CD4-positive, alpha-beta T cell (primary cell): ENCODE measurements at regions not wholly inside any gene's neighbourhood (a gene's known extent, or its start where the extent isn't known, plus 50 kb on each side); places are given as distances from the start of the nearest gene placed in this dataset.

Experiments
- ATAC-seq: fragments of 200-7000 bp; cut with Tn5 transposase; one replicate; pipeline ENCODE4 v1.10.0; 2022; ENCODE audit warnings: mild to moderate bottlenecking; ENCODE audit not compliant: poor library complexity
- CTCF ChIA-PET: fragments of 350-600 bp; sonication (Branson Sonifier 250); formaldehyde crosslinking; loops from one replicate; lab custom pipeline; 2021; ENCODE audit warnings: antibody characterized with exemption, inconsistent platforms; lab: Charles Lee
- POLR2A ChIA-PET: fragments of 350-600 bp; sonication (Branson Sonifier 250); formaldehyde crosslinking; loops from one replicate; lab custom pipeline; 2021; ENCODE audit warnings: antibody characterized with exemption, inconsistent platforms; lab: Charles Lee
- DNase-seq, 14 experiments: peaks; one replicate each; pipeline ENCODE4 v3.0.0-alpha.2; 2013 to 2020; ENCODE audit warnings: mixed read lengths in 2 of 14
- H3K27ac ChIP-seq, 2 donors: one replicate each; pipeline versions ENCODE4 v1.5.1 to v1.7.0; 2013; ENCODE audit warnings: low read length in 2 of 2, low read depth in 1 of 2, mild to moderate bottlenecking in 1 of 2
- H3K27me3 ChIP-seq, 2 experiments: 1 replicate in 1 of 2; 2 replicates in 1 of 2; pipeline versions ENCODE4 v1.6.1 to v1.7.0; 2013; ENCODE audit warnings: low read length in 2 of 2, control low read depth in 1 of 2, mild to moderate bottlenecking in 1 of 2, moderate library complexity in 1 of 2; ENCODE audit not compliant: insufficient read depth in 2 of 2, control insufficient read depth in 1 of 2
- H3K36me3 ChIP-seq: one replicate; pipeline ENCODE4 v1.6.1; 2013; ENCODE audit warnings: low read length, control low read depth; ENCODE audit not compliant: insufficient read depth
- H3K4me1 ChIP-seq: one replicate; pipeline ENCODE4 v1.6.1; 2013; ENCODE audit warnings: low read length, control low read depth; ENCODE audit not compliant: insufficient read depth
- H3K4me3 ChIP-seq: one replicate; pipeline ENCODE4 v1.5.1; 2013; ENCODE audit warnings: mild to moderate bottlenecking, low read length, moderate library complexity
- H3K9me3 ChIP-seq, 2 experiments: 1 replicate in 1 of 2; 2 replicates in 1 of 2; pipeline versions ENCODE4 v1.6.1 to v1.7.0; 2013; ENCODE audit warnings: low read length in 2 of 2, mild to moderate bottlenecking in 2 of 2, control low read depth in 1 of 2, moderate library complexity in 1 of 2; ENCODE audit not compliant: control insufficient read depth in 1 of 2, insufficient read depth in 1 of 2
- H3K27ac Mint-ChIP-seq: one replicate; pipeline ENCODE4 v1.8.0; 2020; ENCODE audit warnings: mixed read lengths
- H3K27me3 Mint-ChIP-seq: one replicate; pipeline ENCODE4 v1.8.0; 2021; ENCODE audit warnings: mixed read lengths
- H3K36me3 Mint-ChIP-seq: one replicate; pipeline ENCODE4 v1.8.0; 2021; ENCODE audit warnings: low read depth, mixed read lengths
- H3K4me1 Mint-ChIP-seq: one replicate; pipeline ENCODE4 v1.8.0; 2021; ENCODE audit warnings: low read depth, mixed read lengths
- H3K4me3 Mint-ChIP-seq: one replicate; pipeline ENCODE4 v1.8.0; 2020; ENCODE audit warnings: mild to moderate bottlenecking, mixed read lengths
- H3K9me3 Mint-ChIP-seq: one replicate; pipeline ENCODE4 v1.8.0; 2020; ENCODE audit warnings: mixed read lengths
- intact Hi-C, 2 experiments: fragments of 100-400 bp; cut with DNase I in 1 of 2; cut with micrococcal nuclease in 1 of 2; formaldehyde crosslinking; loops; one replicate each; pipeline versions ENCODE4 v1.15.1 to v1.9.0; 2023 to 2025; cut with DNase I, micrococcal nuclease
- TF ChIP-seq, protein P1 (sequence below): fragments of 200-600 bp; IDR thresholded peaks from one replicate; pipeline ENCODE4 v1.8.0; 2022; ENCODE audit warnings: antibody characterized with exemption, mild to moderate bottlenecking

DNA sequence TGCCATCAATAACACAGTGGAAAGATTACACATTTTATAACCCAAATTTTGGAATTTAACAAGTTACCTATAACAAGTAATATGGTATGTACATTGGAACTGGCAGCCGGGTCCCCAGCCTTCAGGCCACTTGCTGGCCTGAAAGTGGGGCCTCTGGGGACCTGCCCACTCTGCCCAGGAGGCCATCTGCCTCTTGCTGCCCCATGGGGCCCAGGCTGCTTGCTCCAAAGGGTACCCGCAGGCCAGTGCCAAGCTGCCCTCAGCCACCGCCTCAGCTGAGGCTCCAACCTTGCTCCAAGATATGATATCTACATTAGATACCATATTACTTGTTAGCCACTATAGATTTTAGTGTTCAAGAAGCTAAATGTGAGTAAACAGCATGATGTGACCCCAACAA lies 120.8 kb upstream of the TMEFF2 start:
- Histone ChIP-seq H3K27ac (no peak overlapping the region), H3K27me3 (no peaks in the 10 kb centered on the region), H3K36me3 (no peaks in the 10 kb centered on the region), H3K4me1 (no peaks in the 10 kb centered on the region), H3K4me3 (no peak overlapping the region), H3K9me3 (peaks cover 0 to 19% of the 10 kb centered on the region in 2 experiments)
- intact Hi-C loops: no loop called here
- TF ChIP-seq, protein P1, sequence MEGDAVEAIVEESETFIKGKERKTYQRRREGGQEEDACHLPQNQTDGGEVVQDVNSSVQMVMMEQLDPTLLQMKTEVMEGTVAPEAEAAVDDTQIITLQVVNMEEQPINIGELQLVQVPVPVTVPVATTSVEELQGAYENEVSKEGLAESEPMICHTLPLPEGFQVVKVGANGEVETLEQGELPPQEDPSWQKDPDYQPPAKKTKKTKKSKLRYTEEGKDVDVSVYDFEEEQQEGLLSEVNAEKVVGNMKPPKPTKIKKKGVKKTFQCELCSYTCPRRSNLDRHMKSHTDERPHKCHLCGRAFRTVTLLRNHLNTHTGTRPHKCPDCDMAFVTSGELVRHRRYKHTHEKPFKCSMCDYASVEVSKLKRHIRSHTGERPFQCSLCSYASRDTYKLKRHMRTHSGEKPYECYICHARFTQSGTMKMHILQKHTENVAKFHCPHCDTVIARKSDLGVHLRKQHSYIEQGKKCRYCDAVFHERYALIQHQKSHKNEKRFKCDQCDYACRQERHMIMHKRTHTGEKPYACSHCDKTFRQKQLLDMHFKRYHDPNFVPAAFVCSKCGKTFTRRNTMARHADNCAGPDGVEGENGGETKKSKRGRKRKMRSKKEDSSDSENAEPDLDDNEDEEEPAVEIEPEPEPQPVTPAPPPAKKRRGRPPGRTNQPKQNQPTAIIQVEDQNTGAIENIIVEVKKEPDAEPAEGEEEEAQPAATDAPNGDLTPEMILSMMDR: no peak
- Mint-ChIP-seq H3K27me3 (no peaks in the 10 kb centered on the region), H3K4me1 (no peaks in the 10 kb centered on the region), H3K27ac (no peak overlapping the region), H3K9me3 (peaks cover 2% of the 10 kb centered on the region), H3K4me3 (no peak overlapping the region), H3K36me3 (no peaks in the 10 kb centered on the region)
- DNase-seq (no peak), ATAC-seq (no peak)
- POLR2A ChIA-PET: no interaction called here
- CTCF ChIA-PET: interaction anchor here (0.6 kb wide), 1 partner anchor 629 kb away, joined by 3 read pairs; no protein-coding TSS in a partner anchor

DNA sequence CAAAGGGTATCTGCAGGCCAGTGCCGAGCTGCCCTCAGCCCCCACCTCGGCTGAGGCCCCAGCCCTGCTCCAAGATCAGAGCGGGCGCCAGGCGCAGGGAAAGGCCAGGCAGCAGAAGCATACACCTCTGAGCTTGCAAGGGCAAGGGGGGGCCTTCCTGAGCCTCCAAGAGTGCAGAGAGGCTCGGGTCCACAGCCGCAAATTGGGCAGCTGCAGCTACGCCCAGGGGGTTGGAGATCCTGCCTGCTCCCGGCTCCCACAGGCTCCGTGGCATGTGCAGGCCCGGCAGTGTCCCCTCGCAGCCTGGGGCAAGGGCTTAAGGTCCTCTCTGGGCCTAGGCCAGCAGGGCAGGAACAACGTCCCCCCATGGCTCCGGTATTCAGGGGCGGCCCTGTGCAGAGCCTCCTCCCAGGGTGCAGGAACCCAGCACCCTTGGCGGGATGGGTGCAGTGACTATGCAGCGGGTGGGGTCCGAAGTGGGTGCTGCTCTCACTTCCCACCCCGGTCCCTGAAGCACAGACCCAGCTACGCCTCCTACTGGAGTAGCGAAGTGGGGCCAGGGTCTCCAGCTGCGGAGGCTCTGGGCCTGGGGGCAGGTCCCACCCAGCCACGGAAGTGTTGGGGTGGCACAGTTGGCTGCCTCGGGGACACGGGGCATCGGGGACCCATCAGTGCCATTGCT lies 120.2 kb upstream of the TMEFF2 start:
- H3K27me3 Mint-ChIP-seq: no peaks in the 10 kb centered on the region
- no peak overlapping the region for H3K4me3 ChIP-seq
- H3K9me3 Mint-ChIP-seq: peaks cover 2% of the 10 kb centered on the region
- POLR2A ChIA-PET: no interaction called here
- CTCF ChIA-PET: interaction anchor here (0.6 kb wide), 1 partner anchor 629 kb away, joined by 3 read pairs; no protein-coding TSS in a partner anchor
- no peak overlapping the region for H3K27ac Mint-ChIP-seq
- TF ChIP-seq, protein P1: no peak
- no peaks in the 10 kb centered on the region for H3K36me3 ChIP-seq
- H3K27me3 ChIP-seq: no peaks in the 10 kb centered on the region
- peaks cover 0 to 19% of the 10 kb centered on the region in 2 experiments for H3K9me3 ChIP-seq
- H3K4me3 Mint-ChIP-seq: no peak overlapping the region
- ATAC-seq: no peak
- no peak for DNase-seq
- no peaks in the 10 kb centered on the region for H3K4me1 Mint-ChIP-seq
- intact Hi-C loops: no loop called here
- H3K36me3 Mint-ChIP-seq: no peaks in the 10 kb centered on the region
- no peak overlapping the region for H3K27ac ChIP-seq
- H3K4me1 ChIP-seq: no peaks in the 10 kb centered on the region

DNA sequence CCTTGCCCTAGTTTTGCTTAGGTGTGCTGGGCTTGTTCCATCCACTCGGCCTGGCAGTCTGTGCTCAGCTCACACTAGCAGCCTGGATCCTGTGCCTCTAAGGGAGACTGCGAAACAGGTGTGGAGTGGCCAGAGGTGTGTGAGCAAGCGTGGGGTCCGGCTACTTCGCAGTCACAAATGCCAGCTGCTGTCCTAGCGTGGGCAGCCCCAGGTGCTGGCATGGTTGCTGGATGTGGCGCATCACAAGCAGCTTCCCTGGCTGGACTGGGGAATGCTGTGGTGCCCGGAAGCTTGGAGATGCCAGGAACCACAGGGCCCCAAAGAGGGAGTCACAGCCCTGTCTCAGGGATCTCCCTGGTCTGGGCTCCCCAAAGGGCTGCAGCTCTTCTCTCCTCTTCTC lies 119.0 kb upstream of the TMEFF2 start:
- Mint-ChIP-seq H3K27me3 (no peaks in the 10 kb centered on the region), H3K27ac (no peak overlapping the region), H3K4me1 (no peaks in the 10 kb centered on the region), H3K4me3 (no peak overlapping the region), H3K36me3 (no peaks in the 10 kb centered on the region), H3K9me3 (peaks cover 2% of the 10 kb centered on the region)
- H3K4me3 ChIP-seq: no peak overlapping the region
- CTCF ChIA-PET: no interaction called here
- H3K9me3 ChIP-seq: peaks cover 0 to 19% of the 10 kb centered on the region in 2 experiments
- intact Hi-C loops: no loop called here
- TF ChIP-seq, protein P1: no peak
- DNase-seq: no peak
- H3K27ac ChIP-seq: no peak overlapping the region
- no peaks in the 10 kb centered on the region for H3K27me3 ChIP-seq
- no peaks in the 10 kb centered on the region for H3K4me1 ChIP-seq
- ATAC-seq: no peak
- no peaks in the 10 kb centered on the region for H3K36me3 ChIP-seq
- POLR2A ChIA-PET: no interaction called here
